Neuronal stem cell (in vitro differentiated cells): ENCODE measurements at regions not wholly inside any gene's neighbourhood (a gene's known extent, or its start where the extent isn't known, plus 50 kb on each side); places are given as distances from the start of the nearest gene placed in this dataset.

ENCODE experiments used
- DNase-seq: peaks from one replicate; pipeline ENCODE4 v3.0.0-alpha.2; 2013; ENCODE audit warnings: low spot score
- H2AFZ ChIP-seq: one replicate; pipeline ENCODE4 v1.6.1; 2013; ENCODE audit warnings: mild to moderate bottlenecking, low read length, inconsistent platforms
- H2AK5ac ChIP-seq: 2 replicates; pipeline ENCODE4 v1.6.1; 2013; ENCODE audit warnings: low read depth, mild to moderate bottlenecking, inconsistent platforms, low read length, moderate library complexity, mixed read lengths
- H2BK120ac ChIP-seq: 2 replicates; pipeline ENCODE4 v1.6.1; 2013; ENCODE audit warnings: low read depth, mild to moderate bottlenecking, inconsistent platforms, low read length, moderate library complexity, mixed read lengths
- H2BK12ac ChIP-seq: one replicate; pipeline ENCODE4 v1.6.1; 2013; ENCODE audit warnings: low read length, inconsistent platforms
- H2BK15ac ChIP-seq: 2 replicates; pipeline ENCODE4 v1.6.1; 2013; ENCODE audit warnings: mild to moderate bottlenecking, low read length, inconsistent platforms, mixed read lengths
- H2BK5ac ChIP-seq: one replicate; pipeline ENCODE4 v1.6.1; 2013; ENCODE audit warnings: inconsistent platforms, mild to moderate bottlenecking, low read length, moderate library complexity
- H3K14ac ChIP-seq: one replicate; pipeline ENCODE4 v1.6.1; 2013; ENCODE audit warnings: low read length, inconsistent platforms
- H3K18ac ChIP-seq: 2 replicates; pipeline ENCODE4 v1.6.1; 2013; ENCODE audit warnings: low read length, inconsistent platforms
- H3K23ac ChIP-seq: 2 replicates; pipeline ENCODE4 v1.6.1; 2013; ENCODE audit warnings: low read depth, mild to moderate bottlenecking, mixed read lengths, low read length, inconsistent platforms; ENCODE audit not compliant: poor library complexity
- H3K27ac ChIP-seq: replicated peaks from 3 replicates; pipeline ENCODE4 v1.5.1; 2013; ENCODE audit warnings: low read length, inconsistent platforms
- H3K27me3 ChIP-seq, 3 experiments: 2 replicates each; pipeline ENCODE4 v1.6.1; 2013; ENCODE audit warnings: low read length in 3 of 3, mild to moderate bottlenecking in 2 of 3, inconsistent platforms in 1 of 3, low read depth in 1 of 3, mixed read lengths in 1 of 3, moderate library complexity in 1 of 3; ENCODE audit not compliant: control insufficient read depth in 3 of 3, insufficient read depth in 3 of 3
- H3K36me3 ChIP-seq, 2 donors: replicated peaks in 1 of 2; 2 replicates each; pipeline ENCODE4 v1.6.1; 2013; ENCODE audit warnings: low read length in 2 of 2; ENCODE audit not compliant: control insufficient read depth in 2 of 2, insufficient read depth in 2 of 2
- H3K4ac ChIP-seq: 2 replicates; pipeline ENCODE4 v1.6.1; 2013; ENCODE audit warnings: inconsistent platforms, mild to moderate bottlenecking, low read length, moderate library complexity
- H3K4me1 ChIP-seq, 2 donors: 1 replicate in 1 of 2; 2 replicates in 1 of 2; pipeline ENCODE4 v1.6.1; 2013; ENCODE audit warnings: low read length in 2 of 2, low read depth in 1 of 2; ENCODE audit not compliant: control insufficient read depth in 2 of 2, insufficient read depth in 1 of 2
- H3K4me2 ChIP-seq: one replicate; pipeline ENCODE4 v1.6.1; 2013; ENCODE audit warnings: mild to moderate bottlenecking, low read length, inconsistent platforms; ENCODE audit not compliant: insufficient read depth, poor library complexity, severe bottlenecking
- H3K4me3 ChIP-seq, 2 donors: 2 replicates each; pipeline ENCODE4 v1.5.1; 2013; ENCODE audit warnings: low read length in 2 of 2, mild to moderate bottlenecking in 2 of 2, inconsistent platforms in 1 of 2, moderate library complexity in 1 of 2
- H3K79me1 ChIP-seq: one replicate; pipeline ENCODE4 v1.6.1; 2013; ENCODE audit warnings: low read depth, mild to moderate bottlenecking, inconsistent platforms, low read length, moderate library complexity
- H3K9ac ChIP-seq: one replicate; pipeline ENCODE4 v1.6.1; 2013; ENCODE audit warnings: mild to moderate bottlenecking, low read depth, low read length, inconsistent platforms; ENCODE audit not compliant: poor library complexity
- H3K9me3 ChIP-seq, 2 donors: replicated peaks in 1 of 2; 2 replicates each; pipeline versions ENCODE3 to v1.6.1; 2013; ENCODE audit warnings: low read length in 2 of 2, mild to moderate bottlenecking in 2 of 2, inconsistent platforms in 1 of 2, low read depth in 1 of 2, mixed read lengths in 1 of 2, moderate library complexity in 1 of 2; ENCODE audit not compliant: control insufficient read depth in 2 of 2, insufficient read depth in 1 of 2
- H4K8ac ChIP-seq: one replicate; pipeline ENCODE4 v1.6.1; 2013; ENCODE audit warnings: low read depth, mild to moderate bottlenecking, inconsistent platforms, low read length, moderate library complexity
- H4K91ac ChIP-seq: one replicate; pipeline ENCODE4 v1.6.1; 2013; ENCODE audit warnings: low read length, low read depth, mild to moderate bottlenecking, inconsistent platforms; ENCODE audit not compliant: poor library complexity
- WGBS, 2 donors: extraction: QIAGEN DNeasy Blood & Tissue Kit; methylation state at CpG; one replicate each; pipeline ENCODE4 v1.1.7; 2013; ENCODE audit warnings: missing lambda C conversion rate in 2 of 2, mixed read lengths in 1 of 2; ENCODE audit not compliant: insufficient read length in 2 of 2, insufficient replicate concordance in 1 of 2; ENCODE audit errors: extremely low coverage in 2 of 2; 5-methylcytosine and 5-hydroxymethylcytosine counted together

DNA sequence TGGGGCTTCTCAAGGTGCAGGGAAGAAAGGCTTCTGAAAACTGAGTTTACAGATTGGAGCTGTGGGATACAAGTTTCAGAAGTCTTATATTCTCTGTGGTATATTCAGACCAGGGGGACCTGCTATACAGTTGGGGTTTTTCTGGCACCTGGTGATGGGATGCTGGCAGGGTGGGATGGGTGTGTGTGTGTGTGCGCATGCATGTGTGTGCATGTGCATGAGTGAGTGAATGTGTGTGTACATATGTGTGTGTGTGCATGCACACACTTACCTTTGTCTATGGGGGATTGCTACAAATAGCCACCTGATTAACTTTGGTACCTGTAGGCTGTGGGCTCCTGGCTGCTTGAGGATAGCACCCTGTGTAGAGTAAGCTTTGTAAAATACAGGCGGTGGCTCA lies 131.4 kb downstream of the PDCD6IP start:
- Histone ChIP-seq H2BK15ac (no peak overlapping the region), H2AFZ (no peak overlapping the region), H3K27ac (no peak overlapping the region), H3K9me3 (no peaks in the 10 kb centered on the region), H2BK5ac (no peak overlapping the region), H3K4me1 (no peaks in the 10 kb centered on the region), H2BK120ac (no peak overlapping the region), H3K4me2 (no peak overlapping the region), H3K14ac (no peak overlapping the region), H3K23ac (no peak overlapping the region), H3K4me3 (no peak overlapping the region), H4K91ac (no peak overlapping the region), H3K79me1 (no peaks in the 10 kb centered on the region), H3K27me3 (peaks cover 0 to 2% (median 0%) of the 10 kb centered on the region in 3 experiments), H3K36me3 (no peaks in the 10 kb centered on the region), H3K9ac (no peak overlapping the region), H2BK12ac (no peak overlapping the region), H3K4ac (no peak overlapping the region), H4K8ac (no peak overlapping the region), H2AK5ac (no peak overlapping the region), H3K18ac (no peak overlapping the region)
- DNase-seq, result no peak
- WGBS, 2 donors, result no CpG with 5 or more reads among the region's 2 CpGs

DNA sequence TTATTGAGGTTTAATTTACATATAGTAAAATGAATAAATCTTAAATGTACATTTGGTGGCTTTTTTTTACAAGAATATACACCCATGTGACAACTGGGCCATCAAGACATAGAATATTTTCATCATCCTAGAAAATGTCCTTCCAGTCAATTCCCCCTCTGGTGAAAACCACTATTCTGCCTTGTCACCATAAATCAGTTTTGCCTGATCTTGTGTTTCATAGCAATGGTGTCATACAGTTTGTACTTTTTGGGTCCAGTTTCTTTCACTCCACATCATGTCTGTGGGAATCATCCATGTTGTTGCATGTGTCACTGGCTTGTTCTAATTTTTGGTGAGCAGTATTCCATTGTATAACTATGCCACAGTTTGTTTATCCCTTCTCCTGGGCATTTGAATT lies 133.1 kb downstream of the PDCD6IP start:
- no peak overlapping the region for H3K4ac ChIP-seq
- no peak overlapping the region for H2BK5ac ChIP-seq
- no peak for DNase-seq
- H2BK12ac ChIP-seq, result no peak overlapping the region
- H2BK15ac ChIP-seq, result no peak overlapping the region
- no peak overlapping the region for H2AFZ ChIP-seq
- no peaks in the 10 kb centered on the region for H3K9me3 ChIP-seq
- no peaks in the 10 kb centered on the region for H3K4me1 ChIP-seq
- H3K9ac ChIP-seq, result no peak overlapping the region
- no peak overlapping the region for H4K91ac ChIP-seq
- H3K23ac ChIP-seq, result no peak overlapping the region
- H3K27me3 ChIP-seq, result peaks cover 0 to 2% (median 0%) of the 10 kb centered on the region in 3 experiments
- no peak overlapping the region for H2BK120ac ChIP-seq
- H3K14ac ChIP-seq, result no peak overlapping the region
- H3K4me3 ChIP-seq, result no peak overlapping the region
- H3K4me2 ChIP-seq, result no peak overlapping the region
- H2AK5ac ChIP-seq, result no peak overlapping the region
- no peaks in the 10 kb centered on the region for H3K79me1 ChIP-seq
- no peak overlapping the region for H3K27ac ChIP-seq
- no peaks in the 10 kb centered on the region for H3K36me3 ChIP-seq
- no peak overlapping the region for H4K8ac ChIP-seq
- H3K18ac ChIP-seq, result no peak overlapping the region

DNA sequence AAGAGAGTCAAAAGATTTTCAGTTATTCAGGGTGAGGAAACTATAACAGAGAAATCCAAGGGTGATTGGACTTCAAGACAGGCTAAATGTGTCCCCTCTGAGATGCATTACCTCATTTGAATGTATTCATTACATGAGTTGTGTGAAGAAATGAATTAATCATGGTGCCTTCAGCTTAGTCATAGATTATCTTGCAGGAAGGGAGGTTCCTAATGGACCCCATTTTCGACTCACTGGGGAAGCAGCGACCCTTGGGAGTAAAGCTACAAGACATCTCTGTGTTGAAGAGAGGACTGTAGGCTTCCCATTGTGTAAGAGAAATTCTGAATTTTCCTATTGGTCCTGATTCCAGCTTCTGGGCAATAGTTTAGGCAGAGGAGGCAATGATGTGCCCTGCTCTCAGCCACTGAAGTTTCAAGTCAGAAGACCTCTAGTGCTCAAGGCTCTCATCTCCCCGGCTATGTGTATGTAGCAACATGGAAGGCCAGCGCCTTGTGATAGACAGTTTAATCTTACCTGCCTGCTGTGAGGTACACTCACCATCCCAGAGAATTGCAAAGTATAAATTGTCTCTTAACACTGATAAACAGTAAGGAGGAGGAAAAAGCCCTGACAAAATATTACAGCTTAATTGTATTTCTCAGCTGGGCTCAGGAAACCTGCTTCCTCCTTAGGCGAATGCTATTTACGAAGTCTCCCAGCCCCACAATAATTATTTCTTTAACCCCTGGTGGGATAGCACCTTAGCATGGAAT lies 133.8 kb downstream of the PDCD6IP start:
- H2BK120ac ChIP-seq, result no peak overlapping the region
- H4K8ac ChIP-seq, result no peak overlapping the region
- peaks cover 0 to 2% (median 0%) of the 10 kb centered on the region in 3 experiments for H3K27me3 ChIP-seq

DNA sequence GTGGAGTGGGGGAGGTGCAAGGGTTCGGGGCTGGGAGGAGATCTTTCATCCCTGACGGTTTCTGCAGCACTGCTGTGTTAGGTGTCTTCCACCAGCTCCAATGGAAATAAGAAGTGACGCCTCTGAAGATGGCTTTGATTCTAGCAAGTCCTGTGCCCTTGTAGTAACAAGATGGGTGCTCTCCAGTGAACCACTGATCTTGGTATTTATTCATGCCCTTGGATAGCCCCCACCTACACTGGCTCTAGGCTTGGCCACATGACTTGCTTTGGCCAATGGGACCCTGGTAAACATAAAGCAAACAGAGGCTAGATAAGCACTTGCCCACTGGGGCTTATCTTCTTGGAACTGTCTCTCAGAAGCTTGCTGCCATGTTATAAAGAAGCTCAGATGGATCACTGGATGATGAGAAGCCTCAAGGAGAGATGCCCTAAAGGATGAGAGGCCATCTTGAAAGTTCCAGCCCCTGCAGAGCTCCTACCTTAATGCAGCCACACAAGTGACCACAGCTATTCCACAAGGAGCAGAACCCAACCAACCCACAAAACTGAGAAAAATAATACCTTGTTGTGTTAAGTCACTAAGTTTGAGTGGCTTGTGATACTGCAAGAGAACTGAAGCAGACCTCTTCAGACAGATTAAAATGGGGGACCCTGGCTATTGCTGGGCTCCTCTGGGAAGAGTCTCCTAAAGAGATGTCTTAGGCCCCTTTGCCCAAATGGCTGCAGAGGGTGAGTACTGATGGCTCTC lies 137.9 kb downstream of the PDCD6IP start:
- no peak overlapping the region for H3K14ac ChIP-seq
- no peak overlapping the region for H2AK5ac ChIP-seq
- H3K18ac ChIP-seq, result no peak overlapping the region
- no peak overlapping the region for H2BK5ac ChIP-seq
- no peaks in the 10 kb centered on the region for H3K27me3 ChIP-seq
- H2BK12ac ChIP-seq, result no peak overlapping the region
- no peak overlapping the region for H3K27ac ChIP-seq
- no peaks in the 10 kb centered on the region for H3K9me3 ChIP-seq
- H2AFZ ChIP-seq, result no peak overlapping the region
- H4K91ac ChIP-seq, result no peak overlapping the region
- DNase-seq, result no peak
- no peaks in the 10 kb centered on the region for H3K79me1 ChIP-seq
- no peak overlapping the region for H2BK15ac ChIP-seq
- no peak overlapping the region for H3K23ac ChIP-seq
- H3K9ac ChIP-seq, result no peak overlapping the region
- H3K4me2 ChIP-seq, result no peak overlapping the region
- no peak overlapping the region for H3K4me3 ChIP-seq
- WGBS, 2 donors, result no CpG with 5 or more reads among the region's 3 CpGs
- H3K4me1 ChIP-seq, result peaks cover 0 to 4% of the 10 kb centered on the region in 2 donors
- H4K8ac ChIP-seq, result no peak overlapping the region
- no peak overlapping the region for H2BK120ac ChIP-seq
- no peaks in the 10 kb centered on the region for H3K36me3 ChIP-seq
- H3K4ac ChIP-seq, result no peak overlapping the region

More for the DNA sequence above, 133.8 kb downstream of the PDCD6IP start:
- Histone ChIP-seq H3K79me1 (no peaks in the 10 kb centered on the region), H3K18ac (no peak overlapping the region), H2AK5ac (no peak overlapping the region), H2BK12ac (no peak overlapping the region), H3K27ac (no peak overlapping the region), H2BK5ac (no peak overlapping the region), H3K4me3 (no peak overlapping the region), H3K23ac (no peak overlapping the region), H3K9ac (no peak overlapping the region), H3K4ac (no peak overlapping the region), H4K91ac (no peak overlapping the region), H3K9me3 (no peaks in the 10 kb centered on the region), H3K14ac (no peak overlapping the region), H2AFZ (no peak overlapping the region), H3K36me3 (no peaks in the 10 kb centered on the region), H3K4me1 (peaks cover 0 to 2% of the 10 kb centered on the region in 2 donors), H3K4me2 (no peak overlapping the region), H2BK15ac (no peak overlapping the region)
- no peak for DNase-seq
- WGBS, 2 donors, result no CpG with 5 or more reads among the region's 6 CpGs
